HCT116 (cell line): ENCODE measurements at regions not wholly inside any gene's neighbourhood (a gene's known extent, or its start where the extent isn't known, plus 50 kb on each side); places are given as distances from the start of the nearest gene placed in this dataset.

Experiments
- ATAC-seq: fragments of 200-7000 bp; cut with Tn5 transposase; 2 replicates; pipeline ENCODE4 v1.9.1; 2020; ENCODE audit warnings: mild to moderate bottlenecking, moderate library complexity
- BruUV-seq: library from RNA; stranded (reverse); fragments of 400-500 nt; replicated peaks from 2 replicates; lab custom pipeline; 2021; lab: Mats Ljungman, UMichigan
- CTCF ChIA-PET: fragments of 300-600 bp; sonication (Branson Sonifier 250); formaldehyde crosslinking; loops from one replicate; lab custom pipeline; 2021; ENCODE audit warnings: antibody characterized with exemption; lab: Charles Lee
- POLR2A ChIA-PET: fragments of 300-600, 350-600 bp; sonication (Branson Sonifier 250); formaldehyde crosslinking; loops from one replicate; lab custom pipeline; 2021; ENCODE audit warnings: antibody characterized with exemption; lab: Charles Lee
- RAD21 ChIA-PET, 2 experiments: fragments of 300-600 bp; sonication (Branson Sonifier 250); formaldehyde crosslinking; loops; one replicate each; lab custom pipeline; 2023; ENCODE audit warnings: low total read pairs in 2 of 2; ENCODE audit not compliant: uncharacterized antibody in 2 of 2, unreplicated experiment in 2 of 2, low non-redundant PET in 1 of 2; lab: Charles Lee
- DNase-seq: peaks from one replicate; pipeline ENCODE4 v3.0.0-alpha.2; 2010; ENCODE audit warnings: low read depth, low spot score
- H2AFZ ChIP-seq: fragments of 200-600 bp; shearing (Covaris generic), sonication (generic); 2 replicates; pipeline ENCODE4 v1.6.1; 2017; ENCODE audit warnings: low read depth, mixed run types, mixed read lengths, antibody characterized with exemption, low read length; ENCODE audit not compliant: poor library complexity, severe bottlenecking
- H3K27ac ChIP-seq: 2 replicates; pipeline ENCODE4 v1.5.1; 2012; ENCODE audit warnings: low read depth, low read length
- H3K27me3 ChIP-seq: fragments of 200-600 bp; sonication (generic); 2 replicates; pipeline ENCODE4 v1.6.1; 2016; ENCODE audit warnings: mixed run types, low read length, mixed read lengths; ENCODE audit not compliant: insufficient read depth
- H3K36me3 ChIP-seq, 2 experiments: fragments of 200-500 bp in 1 of 2; fragments of 200-600 bp in 1 of 2; sonication (Bioruptor generic) in 1 of 2; sonication (generic) in 1 of 2; 2 replicates each; pipeline versions ENCODE4 v1.5.1 to v1.6.1; 2014 to 2016; ENCODE audit warnings: low read length in 2 of 2, inconsistent platforms in 1 of 2, mixed read lengths in 1 of 2, mixed run types in 1 of 2; ENCODE audit not compliant: insufficient read depth in 2 of 2, control insufficient read depth in 1 of 2
- H3K4me1 ChIP-seq, 2 experiments: fragments of 200-600 bp in 1 of 2; sonication (generic) in 1 of 2; 2 replicates each; pipeline versions ENCODE4 v1.5.1 to v1.6.1; 2012 to 2017; ENCODE audit warnings: low read length in 2 of 2, inconsistent platforms in 1 of 2, mild to moderate bottlenecking in 1 of 2, mixed read lengths in 1 of 2, mixed run types in 1 of 2, moderate library complexity in 1 of 2; ENCODE audit not compliant: insufficient read depth in 2 of 2, control insufficient read depth in 1 of 2
- H3K4me2 ChIP-seq: fragments of 200-600 bp; sonication (generic); 2 replicates; pipeline ENCODE4 v1.6.1; 2017; ENCODE audit warnings: mixed run types, low read length, mixed read lengths
- H3K4me3 ChIP-seq, 2 experiments: fragments of 200-600 bp in 1 of 2; sonication (generic) in 1 of 2; replicated peaks in 1 of 2; 2 replicates each; pipeline ENCODE4 v1.5.1; 2011 to 2016; ENCODE audit warnings: low read length in 2 of 2, control low read depth in 1 of 2, low read depth in 1 of 2, mild to moderate bottlenecking in 1 of 2, mixed read lengths in 1 of 2, mixed run types in 1 of 2
- H3K79me2 ChIP-seq: fragments of 200-600 bp; sonication (generic); 2 replicates; pipeline ENCODE4 v1.6.1; 2017; ENCODE audit warnings: mild to moderate bottlenecking, mixed run types, low read length, moderate library complexity, mixed read lengths; ENCODE audit not compliant: insufficient read depth
- H3K9ac ChIP-seq: fragments of 200-600 bp; sonication (generic); 2 replicates; pipeline ENCODE4 v1.6.1; 2016; ENCODE audit warnings: low read length, mixed read lengths
- H3K9me2 ChIP-seq: fragments of 200-600 bp; sonication (generic), shearing (Covaris generic); 2 replicates; pipeline ENCODE4 v1.6.1; 2017; ENCODE audit warnings: mixed run types, mild to moderate bottlenecking, moderate library complexity; ENCODE audit not compliant: insufficient read depth
- H3K9me3 ChIP-seq, 2 experiments: fragments of 200-500 bp in 1 of 2; fragments of 200-600 bp in 1 of 2; sonication (Bioruptor generic) in 1 of 2; sonication (generic) in 1 of 2; 2 replicates each; pipeline ENCODE4 v1.6.1; 2014 to 2017; ENCODE audit warnings: low read length in 2 of 2, mixed read lengths in 2 of 2, inconsistent platforms in 1 of 2, low read depth in 1 of 2, mild to moderate bottlenecking in 1 of 2, mixed run types in 1 of 2, moderate library complexity in 1 of 2; ENCODE audit not compliant: control insufficient read depth in 1 of 2, insufficient read depth in 1 of 2
- H4K20me1 ChIP-seq: fragments of 200-600 bp; sonication (generic), shearing (Covaris generic); 2 replicates; pipeline ENCODE4 v1.6.1; 2017; ENCODE audit warnings: mixed run types, mild to moderate bottlenecking, moderate library complexity; ENCODE audit not compliant: insufficient read depth
- CEBPB ChIP-seq: IDR thresholded peaks from 2 replicates; pipeline ENCODE4 v1.6.1; 2012; ENCODE audit warnings: low read depth
- EGR1 ChIP-seq: IDR thresholded peaks from 2 replicates; pipeline ENCODE4 v1.6.1; 2012; ENCODE audit warnings: low read depth
- ELF1 ChIP-seq: IDR thresholded peaks from 2 replicates; pipeline ENCODE4 v1.6.1; 2012; ENCODE audit warnings: low read depth, borderline replicate concordance
- EZH2phosphoT487 ChIP-seq: fragments of 200-600 bp; IDR thresholded peaks from 2 replicates; pipeline ENCODE4 v1.6.1; 2018; ENCODE audit warnings: antibody characterized with exemption, borderline replicate concordance
- FOSL1 ChIP-seq: IDR thresholded peaks from 2 replicates; pipeline ENCODE4 v1.6.1; 2012; ENCODE audit warnings: low read depth
- JUND ChIP-seq: IDR thresholded peaks from 2 replicates; pipeline ENCODE4 v1.6.1; 2012
- POLR2A ChIP-seq: IDR thresholded peaks from 2 replicates; pipeline ENCODE4 v1.7.0; 2011; ENCODE audit warnings: borderline replicate concordance; ENCODE audit not compliant: insufficient read depth, insufficient read length; ENCODE audit errors: extremely low read depth
- RAD21 ChIP-seq: IDR thresholded peaks from 2 replicates; pipeline ENCODE4 v1.6.1; 2012; ENCODE audit warnings: low read depth, mild to moderate bottlenecking
- SIN3A ChIP-seq: IDR thresholded peaks from 2 replicates; pipeline ENCODE4 v1.6.1; 2012; ENCODE audit warnings: low read depth
- SP1 ChIP-seq: IDR thresholded peaks from 2 replicates; pipeline ENCODE4 v1.6.1; 2012; ENCODE audit warnings: low read depth
- SRF ChIP-seq: IDR thresholded peaks from 2 replicates; pipeline ENCODE4 v1.6.1; 2012; ENCODE audit warnings: low read depth
- TCF7L2 ChIP-seq: IDR thresholded peaks from 2 replicates; pipeline ENCODE4 v1.7.0; 2011; ENCODE audit warnings: borderline replicate concordance, inconsistent platforms; ENCODE audit not compliant: insufficient read depth, insufficient read length; ENCODE audit errors: extremely low read depth
- YY1 ChIP-seq: IDR thresholded peaks from 2 replicates; pipeline ENCODE4 v1.6.1; 2011; ENCODE audit warnings: low read length, low read depth, moderate library complexity, mild to moderate bottlenecking; ENCODE audit not compliant: insufficient replicate concordance; ENCODE audit errors: extremely low read depth
- ZBTB33 ChIP-seq: IDR thresholded peaks from 2 replicates; pipeline ENCODE4 v1.6.1; 2011; ENCODE audit warnings: mild to moderate bottlenecking, low read length, moderate library complexity; ENCODE audit not compliant: insufficient replicate concordance; ENCODE audit errors: extremely low read depth
- ZFX ChIP-seq: fragments of 450-650 bp; IDR thresholded peaks from 2 replicates; pipeline ENCODE4 v1.6.1; 2017
- ZNF274 ChIP-seq: fragments of 200-500 bp; sonication (Bioruptor generic); IDR thresholded peaks from 2 replicates; pipeline ENCODE4 v1.6.1; 2014; ENCODE audit warnings: mild to moderate bottlenecking, low read depth, low read length, inconsistent platforms
- intact Hi-C: fragments of 100-400 bp; cut with micrococcal nuclease; formaldehyde crosslinking; loops from 2 replicates; pipeline ENCODE4 v1.10.0; 2022
- TF ChIP-seq, protein P1 (sequence below): IDR thresholded peaks from 2 replicates; pipeline ENCODE4 v1.6.1; 2012

GRCh38 chr3:72003936-72004335 is 219.0 kb upstream of the PROK2 start:
- Histone ChIP-seq H3K4me1 (peaks cover 0 to 5% of the 10 kb centered on the region in 2 experiments; a peak in 1 of 4 replicates), H4K20me1 (no peaks in the 10 kb centered on the region), H3K4me3 (no peak overlapping the region), H3K9me3 (no peaks in the 10 kb centered on the region), H2AFZ (no peak overlapping the region), H3K27me3 (peaks cover 34% of the 10 kb centered on the region)
- BruUV-seq, result no TSS peak
- DNase-seq, result no peak
- TF ChIP-seq SP1, result no peak
- TF ChIP-seq CEBPB, result no peak
- no peak for TF ChIP-seq RAD21
- TF ChIP-seq FOSL1, result no peak
- TF ChIP-seq SIN3A, result no peak
- no peak for TF ChIP-seq POLR2A
- no peak for TF ChIP-seq ZNF274
- no peak for TF ChIP-seq ZFX
- no peak for TF ChIP-seq JUND
- TF ChIP-seq YY1, result no peak
- TF ChIP-seq EGR1, result no peak
- TF ChIP-seq, protein P1, sequence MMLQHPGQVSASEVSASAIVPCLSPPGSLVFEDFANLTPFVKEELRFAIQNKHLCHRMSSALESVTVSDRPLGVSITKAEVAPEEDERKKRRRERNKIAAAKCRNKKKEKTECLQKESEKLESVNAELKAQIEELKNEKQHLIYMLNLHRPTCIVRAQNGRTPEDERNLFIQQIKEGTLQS, result no peak
- no peak for TF ChIP-seq TCF7L2
- TF ChIP-seq ELF1, result no peak
- TF ChIP-seq EZH2phosphoT487, result no peak
- TF ChIP-seq ZBTB33, result no peak
- no peak for TF ChIP-seq SRF
- TF ChIP-seq, all 23 proteins: peak for 0
- CTCF ChIA-PET, result no interaction called here
- Histone ChIP-seq H3K4me2 (no peak overlapping the region), H3K27ac (no peak overlapping the region), H3K9ac (no peak overlapping the region), H3K36me3 (no peaks in the 10 kb centered on the region), H3K79me2 (no peaks in the 10 kb centered on the region), H3K9me2 (no peaks in the 10 kb centered on the region)
- intact Hi-C loops, result no loop called here
- ATAC-seq, result no peak
- POLR2A ChIA-PET, result no interaction called here
- RAD21 ChIA-PET, result no interaction called here
